Activated CD4-positive, alpha-beta T cell treated with anti-CD3 and anti-CD28 coated beads, Interleukin-2, amount 10 ng/mL, durations not matched to agents 7 days and 5 days (primary cell): ENCODE measurements at regions not wholly inside any gene's neighbourhood (a gene's known extent, or its start where the extent isn't known, plus 50 kb on each side); places are given as distances from the start of the nearest gene placed in this dataset.

Experiments
- CTCF ChIA-PET: fragments of 350-600 bp; sonication (Branson Sonifier 250); formaldehyde crosslinking; loops from one replicate; lab custom pipeline; 2021; ENCODE audit warnings: antibody characterized with exemption; lab: Charles Lee
- POLR2A ChIA-PET: fragments of 350-600 bp; sonication (Branson Sonifier 250); formaldehyde crosslinking; loops from one replicate; lab custom pipeline; 2021; ENCODE audit warnings: antibody characterized with exemption; lab: Charles Lee
- DNase-seq: peaks from one replicate; pipeline ENCODE4 v3.0.0-alpha.2; 2020
- H3K27ac Mint-ChIP-seq: one replicate; pipeline ENCODE4 v1.8.0; 2021; ENCODE audit warnings: mild to moderate bottlenecking, moderate library complexity, mixed read lengths
- H3K27me3 Mint-ChIP-seq: one replicate; pipeline ENCODE4 v1.8.0; 2021; ENCODE audit warnings: mixed read lengths
- H3K36me3 Mint-ChIP-seq: one replicate; pipeline ENCODE4 v1.8.0; 2021; ENCODE audit warnings: low read depth, mixed read lengths
- H3K4me1 Mint-ChIP-seq: one replicate; pipeline ENCODE4 v1.8.0; 2021; ENCODE audit warnings: mixed read lengths
- H3K4me3 Mint-ChIP-seq: one replicate; pipeline ENCODE4 v1.8.0; 2021; ENCODE audit warnings: mild to moderate bottlenecking, moderate library complexity, mixed read lengths
- H3K9me3 Mint-ChIP-seq: one replicate; pipeline ENCODE4 v1.8.0; 2021; ENCODE audit warnings: mixed read lengths

DNA sequence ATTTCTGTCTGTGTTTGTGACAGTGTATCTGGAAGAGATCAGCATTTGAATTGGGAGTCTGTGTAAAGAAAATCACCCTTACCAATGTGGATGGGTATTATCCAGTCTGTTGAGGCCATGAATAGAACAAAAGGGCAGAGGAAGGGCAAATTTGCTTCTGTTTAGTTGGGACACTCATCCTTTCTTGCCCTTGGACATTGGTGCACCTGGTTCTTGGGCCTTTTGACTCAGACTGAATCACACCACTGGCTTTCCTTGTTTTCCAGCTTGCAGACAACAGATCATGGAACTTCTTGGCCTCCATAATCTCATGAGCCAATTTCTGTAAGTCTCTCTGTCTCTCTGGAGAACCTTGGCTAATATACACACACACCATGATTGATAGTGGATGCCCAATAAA, 164.4 kb upstream of the SGO1 start:
- H3K36me3 Mint-ChIP-seq, result no peaks in the 10 kb centered on the region
- no peaks in the 10 kb centered on the region for H3K27me3 Mint-ChIP-seq
- H3K27ac Mint-ChIP-seq, result no peak overlapping the region
- H3K9me3 Mint-ChIP-seq, result no peaks in the 10 kb centered on the region
- no peak for DNase-seq
- H3K4me1 Mint-ChIP-seq, result no peaks in the 10 kb centered on the region
- ChIA-PET CTCF (no interaction called here), POLR2A (no interaction called here)
- no peak overlapping the region for H3K4me3 Mint-ChIP-seq

- Mint-ChIP-seq H3K36me3 (no peaks in the 10 kb centered on the region), H3K4me1 (no peaks in the 10 kb centered on the region), H3K9me3 (no peaks in the 10 kb centered on the region), H3K27ac (no peak overlapping the region), H3K4me3 (no peak overlapping the region), H3K27me3 (no peaks in the 10 kb centered on the region)
- no peak for DNase-seq
- CTCF ChIA-PET, result no interaction called here
- POLR2A ChIA-PET, result no interaction called here
These were observed 160.9 kb upstream of the SGO1 start for GRCh38 chr3:20346916-20347315.

DNA sequence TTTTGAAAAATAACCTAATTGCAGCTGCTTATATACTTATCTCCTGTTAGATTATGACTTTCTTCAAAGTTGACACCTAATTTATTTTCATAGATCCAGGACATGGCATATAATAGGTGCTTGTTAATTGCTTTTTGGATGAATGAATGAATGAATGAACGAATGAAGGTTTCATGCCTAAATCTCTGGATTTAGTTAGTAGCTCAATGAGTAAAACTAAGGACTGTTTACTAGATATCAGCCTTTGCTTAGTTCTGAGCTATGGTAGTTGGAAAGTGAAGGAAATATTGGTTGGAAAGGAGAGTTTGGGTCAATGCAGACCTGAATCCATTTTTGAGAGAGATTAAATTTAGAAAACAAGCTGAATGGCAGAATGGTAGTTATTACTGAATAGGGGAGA, 160.4 kb upstream of the SGO1 start:
- Mint-ChIP-seq H3K27me3 (no peaks in the 10 kb centered on the region), H3K27ac (no peak overlapping the region), H3K4me3 (no peak overlapping the region), H3K36me3 (no peaks in the 10 kb centered on the region), H3K4me1 (no peaks in the 10 kb centered on the region), H3K9me3 (no peaks in the 10 kb centered on the region)
- no peak for DNase-seq
- POLR2A ChIA-PET, result no interaction called here
- CTCF ChIA-PET, result no interaction called here

DNA sequence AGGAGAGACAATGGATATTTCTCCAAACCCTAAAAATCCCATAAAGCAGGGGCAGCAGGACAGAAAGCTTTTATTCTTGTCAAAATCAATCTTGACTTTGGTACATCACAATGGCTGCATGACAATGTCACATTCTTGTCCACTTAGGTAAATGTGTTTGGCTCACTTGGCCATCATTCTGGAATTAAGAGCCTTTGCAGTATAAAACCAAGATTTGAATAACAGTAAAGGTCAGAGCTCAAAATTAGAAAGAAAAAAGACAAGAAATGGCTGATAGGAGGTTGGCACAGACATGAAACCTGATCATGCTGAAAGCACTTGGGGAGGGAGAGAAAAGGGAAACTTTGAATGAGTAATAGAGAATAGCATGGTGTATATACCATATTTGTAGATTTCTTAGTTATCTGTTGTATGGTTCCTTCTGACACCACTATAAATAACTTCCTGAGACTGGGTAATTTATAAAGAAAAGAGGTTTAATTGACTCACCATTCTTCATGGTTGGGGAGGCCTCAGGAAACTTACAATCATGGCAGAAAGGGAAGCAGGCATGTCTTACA, 158.5 kb upstream of the SGO1 start:
- H3K9me3 Mint-ChIP-seq, result no peaks in the 10 kb centered on the region
- ChIA-PET POLR2A (no interaction called here), CTCF (no interaction called here)
- no peaks in the 10 kb centered on the region for H3K36me3 Mint-ChIP-seq
- no peak overlapping the region for H3K4me3 Mint-ChIP-seq
- no peaks in the 10 kb centered on the region for H3K27me3 Mint-ChIP-seq
- no peaks in the 10 kb centered on the region for H3K4me1 Mint-ChIP-seq
- no peak for DNase-seq
- H3K27ac Mint-ChIP-seq, result no peak overlapping the region

GRCh38 chr3:20343790-20344189, 157.8 kb upstream of the SGO1 start:
- CTCF ChIA-PET, result no interaction called here
- Mint-ChIP-seq H3K36me3 (no peaks in the 10 kb centered on the region), H3K4me1 (no peaks in the 10 kb centered on the region), H3K4me3 (no peak overlapping the region), H3K9me3 (no peaks in the 10 kb centered on the region), H3K27me3 (no peaks in the 10 kb centered on the region), H3K27ac (no peak overlapping the region)
- DNase-seq, result no peak
- POLR2A ChIA-PET, result no interaction called here

GRCh38 chr3:20340324-20340928, 154.4 kb upstream of the SGO1 start:
- Mint-ChIP-seq H3K36me3 (no peaks in the 10 kb centered on the region), H3K27ac (no peak overlapping the region), H3K4me3 (no peak overlapping the region), H3K4me1 (no peaks in the 10 kb centered on the region), H3K27me3 (no peaks in the 10 kb centered on the region), H3K9me3 (no peaks in the 10 kb centered on the region)
- CTCF ChIA-PET, result no interaction called here
- POLR2A ChIA-PET, result no interaction called here
- peak; percentile 71 for DNase-seq

DNA sequence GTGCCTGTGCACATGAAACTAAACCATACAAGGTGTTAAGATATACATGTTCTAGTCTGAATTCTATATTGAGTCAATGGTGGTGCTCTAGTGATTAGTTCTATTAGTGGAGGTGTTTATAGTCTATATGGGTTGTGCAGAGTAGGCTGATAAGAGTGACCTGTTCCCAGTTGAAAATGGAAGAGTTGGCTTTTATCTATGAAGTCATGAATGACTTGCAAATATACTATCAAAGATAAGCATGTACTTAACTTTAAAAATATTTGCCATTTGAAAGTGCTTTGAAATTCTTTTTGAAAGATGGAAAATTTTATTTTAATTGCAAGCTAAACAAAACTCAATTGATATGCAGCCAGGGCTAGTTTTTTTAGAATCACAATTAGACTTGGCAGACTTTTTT, 150.6 kb upstream of the SGO1 start:
- no peaks in the 10 kb centered on the region for H3K36me3 Mint-ChIP-seq
- H3K27me3 Mint-ChIP-seq, result no peaks in the 10 kb centered on the region
- no peaks in the 10 kb centered on the region for H3K4me1 Mint-ChIP-seq
- H3K9me3 Mint-ChIP-seq, result no peaks in the 10 kb centered on the region
- H3K27ac Mint-ChIP-seq, result no peak overlapping the region
- ChIA-PET CTCF (no interaction called here), POLR2A (no interaction called here)
- H3K4me3 Mint-ChIP-seq, result no peak overlapping the region
- no peak for DNase-seq

- no peak for DNase-seq
- H3K4me1 Mint-ChIP-seq, result no peaks in the 10 kb centered on the region
- no peaks in the 10 kb centered on the region for H3K36me3 Mint-ChIP-seq
- H3K27ac Mint-ChIP-seq, result no peak overlapping the region
- no peak overlapping the region for H3K4me3 Mint-ChIP-seq
- POLR2A ChIA-PET, result no interaction called here
- H3K9me3 Mint-ChIP-seq, result no peaks in the 10 kb centered on the region
- CTCF ChIA-PET, result no interaction called here
- no peaks in the 10 kb centered on the region for H3K27me3 Mint-ChIP-seq
These were observed 148.8 kb upstream of the SGO1 start for GRCh38 chr3:20334842-20335241.

DNA sequence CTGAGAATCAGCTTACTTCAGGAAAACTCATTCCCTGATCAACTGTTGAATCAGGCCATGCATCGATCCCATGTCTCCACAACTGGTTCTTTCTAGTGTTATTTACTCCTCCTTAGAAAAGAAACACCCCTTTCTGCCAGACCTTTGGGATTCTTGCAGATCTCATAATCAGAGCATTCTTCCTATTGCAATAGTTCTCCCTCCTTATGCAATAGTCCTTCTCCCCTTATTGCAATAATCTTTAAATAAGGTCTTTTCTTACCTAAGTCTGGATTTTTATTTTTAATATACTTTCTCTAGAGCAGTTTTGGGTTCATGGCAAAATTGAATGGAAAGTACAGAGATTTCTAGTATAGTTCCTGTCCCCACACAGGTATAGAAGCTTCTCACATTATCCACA, 141.9 kb upstream of the SGO1 start:
- Mint-ChIP-seq H3K9me3 (no peaks in the 10 kb centered on the region), H3K4me1 (no peaks in the 10 kb centered on the region), H3K27ac (no peak overlapping the region), H3K36me3 (no peaks in the 10 kb centered on the region), H3K27me3 (no peaks in the 10 kb centered on the region), H3K4me3 (no peak overlapping the region)
- POLR2A ChIA-PET, result no interaction called here
- no peak for DNase-seq
- CTCF ChIA-PET, result no interaction called here

DNA sequence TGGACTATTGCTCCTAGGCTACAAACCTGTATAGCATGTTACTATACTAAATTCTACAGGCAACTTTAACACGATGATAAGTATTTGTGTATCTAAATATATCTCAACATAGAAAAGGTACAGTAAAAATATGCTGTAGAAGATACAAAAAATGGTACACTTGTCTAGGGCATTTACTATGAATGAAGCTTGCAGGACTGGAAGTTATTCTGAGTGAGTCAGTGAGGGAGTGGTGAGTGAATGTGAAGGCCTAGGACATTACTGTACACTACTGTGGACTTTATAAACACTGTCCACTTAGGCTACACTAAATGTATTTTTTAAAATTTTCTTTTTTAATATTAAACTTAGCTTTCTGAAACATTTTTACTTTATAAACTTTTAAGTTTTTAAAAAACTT, 140.5 kb upstream of the SGO1 start:
- H3K27ac Mint-ChIP-seq, result no peak overlapping the region
- no peaks in the 10 kb centered on the region for H3K9me3 Mint-ChIP-seq
- H3K36me3 Mint-ChIP-seq, result no peaks in the 10 kb centered on the region
- no peaks in the 10 kb centered on the region for H3K4me1 Mint-ChIP-seq
- H3K27me3 Mint-ChIP-seq, result no peaks in the 10 kb centered on the region
- ChIA-PET POLR2A (no interaction called here), CTCF (no interaction called here)
- H3K4me3 Mint-ChIP-seq, result no peak overlapping the region
- DNase-seq, result no peak

DNA sequence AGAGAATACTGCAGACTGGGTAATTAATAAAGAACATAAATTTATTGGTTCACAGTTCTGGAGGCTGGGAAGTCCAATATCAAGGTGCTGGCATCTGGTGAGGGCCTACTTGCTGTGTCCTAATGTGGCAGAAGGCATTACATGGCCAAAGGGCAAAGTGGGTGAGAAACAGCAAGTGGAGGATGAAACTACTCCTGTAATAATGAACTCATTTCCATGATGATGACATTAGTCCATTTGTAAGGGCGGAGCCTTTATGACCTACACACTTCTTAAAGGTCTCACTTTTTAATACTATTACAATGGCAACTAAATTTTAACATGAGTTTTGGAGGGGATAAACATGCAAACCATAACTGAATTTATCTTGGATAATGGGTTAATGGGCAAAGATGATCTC, 139.6 kb upstream of the SGO1 start:
- Mint-ChIP-seq H3K36me3 (no peaks in the 10 kb centered on the region), H3K27me3 (no peaks in the 10 kb centered on the region), H3K27ac (no peak overlapping the region), H3K4me3 (no peak overlapping the region), H3K9me3 (no peaks in the 10 kb centered on the region), H3K4me1 (no peaks in the 10 kb centered on the region)
- ChIA-PET POLR2A (no interaction called here), CTCF (no interaction called here)
- no peak for DNase-seq

DNA sequence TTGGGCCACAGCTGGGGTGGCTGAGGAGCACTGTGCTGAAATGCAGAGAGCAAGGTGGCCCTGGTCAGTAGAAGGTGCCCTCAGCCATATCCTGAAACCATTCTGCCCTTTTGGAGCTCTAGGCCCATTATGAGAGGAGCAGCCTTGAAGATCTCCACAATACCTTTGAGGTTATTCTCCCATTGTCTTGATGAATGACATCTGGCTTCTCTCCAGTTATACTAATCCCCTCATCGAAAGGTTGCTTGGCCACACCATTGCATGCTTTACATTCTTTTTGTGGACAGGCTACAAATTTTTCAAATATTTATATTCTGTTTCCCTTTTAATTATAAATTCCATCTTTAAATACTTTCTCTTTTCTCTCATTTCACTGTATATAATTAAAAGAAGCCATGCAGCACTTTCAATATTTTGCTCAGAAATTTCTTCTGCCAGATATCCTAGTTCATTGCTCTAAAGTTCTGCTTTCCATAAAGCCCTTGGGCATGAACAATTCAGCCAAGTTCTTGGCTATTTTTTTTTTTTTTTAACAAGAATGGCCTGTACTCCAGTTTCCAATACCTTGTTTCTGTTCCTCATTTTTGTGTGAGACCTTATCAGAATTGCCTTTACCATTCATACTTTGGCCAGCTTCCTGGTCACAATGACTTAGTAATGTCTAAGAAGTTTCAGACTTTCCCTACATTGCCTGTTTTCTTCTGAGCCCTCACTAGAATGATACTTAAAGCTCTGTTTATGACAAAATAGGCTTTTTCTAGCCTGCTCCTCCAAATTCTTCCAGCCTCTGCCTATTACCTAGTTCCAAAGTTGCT, 138.9 kb upstream of the SGO1 start:
- no peaks in the 10 kb centered on the region for H3K9me3 Mint-ChIP-seq
- no peaks in the 10 kb centered on the region for H3K27me3 Mint-ChIP-seq
- H3K4me3 Mint-ChIP-seq, result no peak overlapping the region
- CTCF ChIA-PET, result no interaction called here
- no peaks in the 10 kb centered on the region for H3K4me1 Mint-ChIP-seq
- no peaks in the 10 kb centered on the region for H3K36me3 Mint-ChIP-seq
- H3K27ac Mint-ChIP-seq, result no peak overlapping the region
- DNase-seq, result no peak
- POLR2A ChIA-PET, result no interaction called here

- H3K27me3 Mint-ChIP-seq, result no peaks in the 10 kb centered on the region
- no peaks in the 10 kb centered on the region for H3K36me3 Mint-ChIP-seq
- H3K4me3 Mint-ChIP-seq, result no peak overlapping the region
- no peaks in the 10 kb centered on the region for H3K9me3 Mint-ChIP-seq
- H3K4me1 Mint-ChIP-seq, result no peaks in the 10 kb centered on the region
- DNase-seq, result no peak
- ChIA-PET CTCF (no interaction called here), POLR2A (no interaction called here)
- no peak overlapping the region for H3K27ac Mint-ChIP-seq
These were observed 137.4 kb upstream of the SGO1 start for GRCh38 chr3:20323307-20323927.
